ENCODE measurements at regions not wholly inside any gene's neighbourhood (a gene's known extent, or its start where the extent isn't known, plus 50 kb on each side); places are given as distances from the start of the nearest gene placed in this dataset.

DNA sequence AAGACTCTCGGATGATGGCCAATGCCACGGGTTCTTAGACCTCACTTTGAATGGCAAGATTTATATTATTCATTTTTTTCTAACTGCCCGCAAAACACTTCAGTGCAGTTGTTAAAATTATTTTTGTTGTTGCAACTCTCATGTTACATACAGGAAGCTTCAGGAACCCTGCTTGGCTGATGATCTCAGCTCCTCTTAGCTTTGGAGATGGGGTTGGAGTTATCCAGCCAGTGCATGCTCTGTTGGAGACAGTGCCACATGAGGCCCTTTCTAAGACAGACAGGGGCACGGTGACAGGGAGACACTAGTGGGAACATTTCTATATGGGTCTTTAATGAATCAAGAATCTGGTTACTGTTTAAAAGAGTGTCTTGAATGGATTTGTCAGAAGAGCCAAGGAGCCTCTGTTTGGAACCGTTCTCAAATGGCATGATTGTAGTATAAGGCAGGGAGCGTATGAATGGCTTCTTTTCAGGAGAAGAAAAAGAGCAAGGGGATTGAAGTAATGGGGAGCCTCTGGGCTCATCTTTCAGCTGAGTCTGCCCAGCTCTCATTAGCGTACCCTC is 61.9 kb upstream of the ENPP6 start:
- TF ChIP-seq, protein P1, sequence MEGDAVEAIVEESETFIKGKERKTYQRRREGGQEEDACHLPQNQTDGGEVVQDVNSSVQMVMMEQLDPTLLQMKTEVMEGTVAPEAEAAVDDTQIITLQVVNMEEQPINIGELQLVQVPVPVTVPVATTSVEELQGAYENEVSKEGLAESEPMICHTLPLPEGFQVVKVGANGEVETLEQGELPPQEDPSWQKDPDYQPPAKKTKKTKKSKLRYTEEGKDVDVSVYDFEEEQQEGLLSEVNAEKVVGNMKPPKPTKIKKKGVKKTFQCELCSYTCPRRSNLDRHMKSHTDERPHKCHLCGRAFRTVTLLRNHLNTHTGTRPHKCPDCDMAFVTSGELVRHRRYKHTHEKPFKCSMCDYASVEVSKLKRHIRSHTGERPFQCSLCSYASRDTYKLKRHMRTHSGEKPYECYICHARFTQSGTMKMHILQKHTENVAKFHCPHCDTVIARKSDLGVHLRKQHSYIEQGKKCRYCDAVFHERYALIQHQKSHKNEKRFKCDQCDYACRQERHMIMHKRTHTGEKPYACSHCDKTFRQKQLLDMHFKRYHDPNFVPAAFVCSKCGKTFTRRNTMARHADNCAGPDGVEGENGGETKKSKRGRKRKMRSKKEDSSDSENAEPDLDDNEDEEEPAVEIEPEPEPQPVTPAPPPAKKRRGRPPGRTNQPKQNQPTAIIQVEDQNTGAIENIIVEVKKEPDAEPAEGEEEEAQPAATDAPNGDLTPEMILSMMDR (IDR thresholded peaks at IDR 0.05 in 8 of 11, conservative IDR thresholded peaks at IDR 0.05 in 3 of 11) = no peak
- no peak for TF ChIP-seq POLR2AphosphoS5 (IDR thresholded peaks at IDR 0.05)

All from spleen (tissue), 7 donors.